C4-2B (cell line): ENCODE measurements at regions not wholly inside any gene's neighbourhood (a gene's known extent, or its start where the extent isn't known, plus 50 kb on each side); places are given as distances from the start of the nearest gene placed in this dataset.

ENCODE experiments used
- ZFX ChIP-seq: fragments of 450-650 bp; IDR thresholded peaks from 2 replicates; pipeline ENCODE4 v1.6.1; 2017
- TF ChIP-seq, protein P1 (sequence below): fragments of 450-650 bp; conservative IDR thresholded peaks from 2 replicates; pipeline ENCODE4 v1.5.1; 2017; ENCODE audit warnings: mild to moderate bottlenecking

DNA sequence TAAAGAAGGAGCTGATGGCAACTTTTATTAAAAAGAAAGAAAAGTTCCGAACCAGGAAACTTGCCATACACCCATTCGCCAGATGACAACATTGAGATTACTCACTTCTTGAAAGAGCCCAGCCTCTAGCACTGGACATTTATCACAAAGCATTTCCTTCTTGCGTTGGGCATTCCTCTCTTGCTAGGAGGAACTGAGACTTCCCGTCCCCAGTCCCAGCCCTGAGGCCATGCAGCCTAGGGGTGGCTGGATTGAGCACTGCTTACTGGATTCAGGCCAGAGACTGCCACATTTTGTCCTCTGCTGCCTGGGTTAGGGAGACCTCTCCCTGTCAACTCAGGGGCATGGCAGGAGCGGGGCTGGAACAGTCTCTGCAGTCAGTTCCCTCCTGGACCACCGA is 80.1 kb downstream of the SDC1 start:
- TF ChIP-seq, protein P1, sequence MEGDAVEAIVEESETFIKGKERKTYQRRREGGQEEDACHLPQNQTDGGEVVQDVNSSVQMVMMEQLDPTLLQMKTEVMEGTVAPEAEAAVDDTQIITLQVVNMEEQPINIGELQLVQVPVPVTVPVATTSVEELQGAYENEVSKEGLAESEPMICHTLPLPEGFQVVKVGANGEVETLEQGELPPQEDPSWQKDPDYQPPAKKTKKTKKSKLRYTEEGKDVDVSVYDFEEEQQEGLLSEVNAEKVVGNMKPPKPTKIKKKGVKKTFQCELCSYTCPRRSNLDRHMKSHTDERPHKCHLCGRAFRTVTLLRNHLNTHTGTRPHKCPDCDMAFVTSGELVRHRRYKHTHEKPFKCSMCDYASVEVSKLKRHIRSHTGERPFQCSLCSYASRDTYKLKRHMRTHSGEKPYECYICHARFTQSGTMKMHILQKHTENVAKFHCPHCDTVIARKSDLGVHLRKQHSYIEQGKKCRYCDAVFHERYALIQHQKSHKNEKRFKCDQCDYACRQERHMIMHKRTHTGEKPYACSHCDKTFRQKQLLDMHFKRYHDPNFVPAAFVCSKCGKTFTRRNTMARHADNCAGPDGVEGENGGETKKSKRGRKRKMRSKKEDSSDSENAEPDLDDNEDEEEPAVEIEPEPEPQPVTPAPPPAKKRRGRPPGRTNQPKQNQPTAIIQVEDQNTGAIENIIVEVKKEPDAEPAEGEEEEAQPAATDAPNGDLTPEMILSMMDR: no peak
- no peak for TF ChIP-seq ZFX
